K562 (cell line): ENCODE measurements at regions not wholly inside any gene's neighbourhood (a gene's known extent, or its start where the extent isn't known, plus 50 kb on each side); places are given as distances from the start of the nearest gene placed in this dataset.
"Not testable (repeated sequence)": the region's sequence is repeated elsewhere in the genome, so short reads cannot be mapped to it uniquely, and the experiment has no call there.

Experiments
- BMI1 ChIP-seq: fragments of 150-350 bp; IDR thresholded peaks from 2 replicates; pipeline ENCODE4 v1.6.1; 2014; ENCODE audit warnings: low read length
- CBX2 ChIP-seq: fragments of 200-600 bp; sonication (generic); IDR thresholded peaks from one replicate; pipeline ENCODE4 v1.6.1; 2012; ENCODE audit warnings: mild to moderate bottlenecking, low read length, inconsistent platforms; ENCODE audit not compliant: insufficient read depth, poor library complexity, severe bottlenecking
- EZH2 ChIP-seq: IDR thresholded peaks from 2 replicates; pipeline ENCODE4 v1.6.1; 2012; ENCODE audit warnings: low read depth, mild to moderate bottlenecking, inconsistent platforms, low read length, borderline replicate concordance
- NFE2L1 ChIP-seq: fragments of 450-650 bp; IDR thresholded peaks from 2 replicates; pipeline ENCODE4 v1.6.1; 2016; ENCODE audit warnings: missing genetic modification characterization, low read depth, mild to moderate bottlenecking, missing compliant biosample characterization, moderate library complexity, borderline replicate concordance
- NR1H2 ChIP-seq: sonication (generic); formaldehyde crosslinking; IDR thresholded peaks from 2 replicates; pipeline ENCODE4 v1.4.0; 2020; ENCODE audit warnings: mild to moderate bottlenecking, missing genetic modification reagents
- POLR2A ChIP-seq: fragments of 450-650 bp; conservative IDR thresholded peaks from 2 replicates; pipeline ENCODE4 v1.6.1; 2016
- TBP ChIP-seq: optimal IDR thresholded peaks from 2 replicates; pipeline ENCODE3; 2011; ENCODE audit warnings: low read depth, low read length, improper control_type of control experiment
- ZNF695 ChIP-seq: fragments of 450-650 bp; formaldehyde crosslinking; IDR thresholded peaks from 2 replicates; pipeline ENCODE4 v1.4.0; 2020; ENCODE audit warnings: mild to moderate bottlenecking, moderate library complexity
- TF ChIP-seq, protein P1 (sequence below), 3 experiments: IDR thresholded peaks in 2 of 3; conservative IDR thresholded peaks in 1 of 3; 2 replicates each; pipeline ENCODE4 v1.5.1; 2011 to 2012; ENCODE audit warnings: low read length in 3 of 3, mild to moderate bottlenecking in 3 of 3, control low read depth in 2 of 3, improper control_type of control experiment in 1 of 3, inconsistent platforms in 1 of 3, low read depth in 1 of 3, mixed read lengths in 1 of 3, moderate library complexity in 1 of 3; ENCODE audit not compliant: insufficient read depth in 2 of 3
- TF ChIP-seq, protein P2 (sequence below): fragments of 250-450 bp; sonication (Bioruptor Pico); IDR thresholded peaks from 2 replicates; pipeline ENCODE4 v1.5.0; 2021; ENCODE audit warnings: mild to moderate bottlenecking, borderline replicate concordance
- TF ChIP-seq, protein P3 (sequence below), 2 experiments: fragments of 450-650 bp in 1 of 2; sonication (generic) in 1 of 2; formaldehyde crosslinking in 1 of 2; IDR thresholded peaks in 1 of 2; conservative IDR thresholded peaks in 1 of 2; 2 replicates each; pipeline versions ENCODE4 v1.6.1 to v1.8.1; 2016 to 2023; ENCODE audit warnings: mild to moderate bottlenecking in 2 of 2, moderate library complexity in 2 of 2, inconsistent platforms in 1 of 2, missing genetic modification reagents in 1 of 2

DNA sequence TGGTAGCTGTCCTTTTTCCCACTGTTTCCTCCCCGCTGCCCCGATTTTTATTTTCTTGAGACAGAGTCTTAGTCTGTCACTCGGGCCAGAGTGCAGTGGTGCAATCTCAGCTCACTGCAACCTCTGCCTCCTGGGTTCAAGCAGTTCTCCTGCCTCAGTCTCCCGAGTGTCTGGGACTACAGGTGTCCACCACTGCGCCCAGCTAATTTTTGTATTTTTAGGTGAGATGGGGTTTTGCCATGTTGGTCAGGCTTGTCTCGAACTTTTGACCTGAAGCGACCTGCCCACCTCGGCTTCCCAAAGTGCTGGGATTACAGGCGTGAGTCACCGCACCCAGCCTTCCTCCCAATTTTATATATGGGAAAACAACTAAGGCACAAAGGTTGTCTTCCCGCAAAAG lies 251.0 kb downstream of the GOLGA6L6 start:
- not testable (repeated sequence) for TF ChIP-seq POLR2A; EZH2; CBX2; BMI1; NFE2L1 (tag); NR1H2 (CRISPR knock-in tag); TBP; ZNF695 (CRISPR knock-in tag)
- TF ChIP-seq, protein P1, sequence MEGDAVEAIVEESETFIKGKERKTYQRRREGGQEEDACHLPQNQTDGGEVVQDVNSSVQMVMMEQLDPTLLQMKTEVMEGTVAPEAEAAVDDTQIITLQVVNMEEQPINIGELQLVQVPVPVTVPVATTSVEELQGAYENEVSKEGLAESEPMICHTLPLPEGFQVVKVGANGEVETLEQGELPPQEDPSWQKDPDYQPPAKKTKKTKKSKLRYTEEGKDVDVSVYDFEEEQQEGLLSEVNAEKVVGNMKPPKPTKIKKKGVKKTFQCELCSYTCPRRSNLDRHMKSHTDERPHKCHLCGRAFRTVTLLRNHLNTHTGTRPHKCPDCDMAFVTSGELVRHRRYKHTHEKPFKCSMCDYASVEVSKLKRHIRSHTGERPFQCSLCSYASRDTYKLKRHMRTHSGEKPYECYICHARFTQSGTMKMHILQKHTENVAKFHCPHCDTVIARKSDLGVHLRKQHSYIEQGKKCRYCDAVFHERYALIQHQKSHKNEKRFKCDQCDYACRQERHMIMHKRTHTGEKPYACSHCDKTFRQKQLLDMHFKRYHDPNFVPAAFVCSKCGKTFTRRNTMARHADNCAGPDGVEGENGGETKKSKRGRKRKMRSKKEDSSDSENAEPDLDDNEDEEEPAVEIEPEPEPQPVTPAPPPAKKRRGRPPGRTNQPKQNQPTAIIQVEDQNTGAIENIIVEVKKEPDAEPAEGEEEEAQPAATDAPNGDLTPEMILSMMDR (IDR thresholded peaks at IDR 0.05 in 2 of 3, conservative IDR thresholded peaks at IDR 0.05 in 1 of 3; ENCODE audit: insufficient read depth in 2 of 3, low read depth in 1 of 3, low read length in 3 of 3) = not testable (repeated sequence)
- TF ChIP-seq, protein P2, sequence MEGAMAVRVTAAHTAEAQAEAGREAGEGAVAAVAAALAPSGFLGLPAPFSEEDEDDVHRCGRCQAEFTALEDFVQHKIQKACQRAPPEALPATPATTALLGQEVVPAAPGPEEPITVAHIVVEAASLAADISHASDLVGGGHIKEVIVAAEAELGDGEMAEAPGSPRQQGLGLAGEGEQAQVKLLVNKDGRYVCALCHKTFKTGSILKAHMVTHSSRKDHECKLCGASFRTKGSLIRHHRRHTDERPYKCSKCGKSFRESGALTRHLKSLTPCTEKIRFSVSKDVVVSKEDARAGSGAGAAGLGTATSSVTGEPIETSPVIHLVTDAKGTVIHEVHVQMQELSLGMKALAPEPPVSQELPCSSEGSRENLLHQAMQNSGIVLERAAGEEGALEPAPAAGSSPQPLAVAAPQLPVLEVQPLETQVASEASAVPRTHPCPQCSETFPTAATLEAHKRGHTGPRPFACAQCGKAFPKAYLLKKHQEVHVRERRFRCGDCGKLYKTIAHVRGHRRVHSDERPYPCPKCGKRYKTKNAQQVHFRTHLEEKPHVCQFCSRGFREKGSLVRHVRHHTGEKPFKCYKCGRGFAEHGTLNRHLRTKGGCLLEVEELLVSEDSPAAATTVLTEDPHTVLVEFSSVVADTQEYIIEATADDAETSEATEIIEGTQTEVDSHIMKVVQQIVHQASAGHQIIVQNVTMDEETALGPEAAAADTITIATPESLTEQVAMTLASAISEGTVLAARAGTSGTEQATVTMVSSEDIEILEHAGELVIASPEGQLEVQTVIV = not testable (repeated sequence)
- TF ChIP-seq, protein P3, sequence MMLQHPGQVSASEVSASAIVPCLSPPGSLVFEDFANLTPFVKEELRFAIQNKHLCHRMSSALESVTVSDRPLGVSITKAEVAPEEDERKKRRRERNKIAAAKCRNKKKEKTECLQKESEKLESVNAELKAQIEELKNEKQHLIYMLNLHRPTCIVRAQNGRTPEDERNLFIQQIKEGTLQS (IDR thresholded peaks at IDR 0.05) = not testable (repeated sequence)
- TF ChIP-seq, protein P3 (CRISPR knock-in tag; conservative IDR thresholded peaks at IDR 0.05) = not testable (repeated sequence)
